DND-41 (cell line): ENCODE measurements at regions not wholly inside any gene's neighbourhood (a gene's known extent, or its start where the extent isn't known, plus 50 kb on each side); places are given as distances from the start of the nearest gene placed in this dataset.

ENCODE experiments used
- EZH2 ChIP-seq: IDR thresholded peaks from 3 replicates; pipeline ENCODE4 v1.6.1; 2012; ENCODE audit warnings: borderline replicate concordance, low read depth, mild to moderate bottlenecking, moderate library complexity, low read length, inconsistent platforms; ENCODE audit not compliant: severe bottlenecking
- TF ChIP-seq, protein P1 (sequence below): IDR thresholded peaks from 2 replicates; pipeline ENCODE4 v1.5.1; 2012; ENCODE audit warnings: borderline replicate concordance, low read length, moderate library complexity, mild to moderate bottlenecking; ENCODE audit not compliant: poor library complexity, severe bottlenecking; ENCODE audit errors: extremely low read depth

DNA sequence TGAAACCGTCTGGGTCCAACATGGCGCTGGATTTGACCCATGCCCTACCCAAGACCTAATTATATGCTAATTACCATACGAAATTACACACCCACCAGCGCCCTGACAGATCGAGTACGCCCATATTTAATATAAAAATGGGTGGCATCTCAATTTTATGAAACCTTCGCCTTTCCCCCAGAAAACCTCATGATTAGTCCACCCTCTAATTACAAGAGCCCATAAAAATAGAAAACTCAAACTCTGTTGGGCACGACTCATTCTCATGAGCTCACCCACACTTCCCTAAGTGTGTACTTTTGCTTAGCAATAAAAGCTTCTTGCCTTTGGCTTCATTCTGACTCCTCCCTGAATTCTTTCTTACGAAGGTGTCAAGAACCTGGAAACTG lies 136.4 kb downstream of the OR2B2 start:
- TF ChIP-seq, protein P1, sequence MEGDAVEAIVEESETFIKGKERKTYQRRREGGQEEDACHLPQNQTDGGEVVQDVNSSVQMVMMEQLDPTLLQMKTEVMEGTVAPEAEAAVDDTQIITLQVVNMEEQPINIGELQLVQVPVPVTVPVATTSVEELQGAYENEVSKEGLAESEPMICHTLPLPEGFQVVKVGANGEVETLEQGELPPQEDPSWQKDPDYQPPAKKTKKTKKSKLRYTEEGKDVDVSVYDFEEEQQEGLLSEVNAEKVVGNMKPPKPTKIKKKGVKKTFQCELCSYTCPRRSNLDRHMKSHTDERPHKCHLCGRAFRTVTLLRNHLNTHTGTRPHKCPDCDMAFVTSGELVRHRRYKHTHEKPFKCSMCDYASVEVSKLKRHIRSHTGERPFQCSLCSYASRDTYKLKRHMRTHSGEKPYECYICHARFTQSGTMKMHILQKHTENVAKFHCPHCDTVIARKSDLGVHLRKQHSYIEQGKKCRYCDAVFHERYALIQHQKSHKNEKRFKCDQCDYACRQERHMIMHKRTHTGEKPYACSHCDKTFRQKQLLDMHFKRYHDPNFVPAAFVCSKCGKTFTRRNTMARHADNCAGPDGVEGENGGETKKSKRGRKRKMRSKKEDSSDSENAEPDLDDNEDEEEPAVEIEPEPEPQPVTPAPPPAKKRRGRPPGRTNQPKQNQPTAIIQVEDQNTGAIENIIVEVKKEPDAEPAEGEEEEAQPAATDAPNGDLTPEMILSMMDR = no peak
- TF ChIP-seq EZH2 = no peak
